NCI-H146 treated with DMSO at 0.1 percent for 48 hours (cell line): ENCODE measurements at regions not wholly inside any gene's neighbourhood (a gene's known extent, or its start where the extent isn't known, plus 50 kb on each side); places are given as distances from the start of the nearest gene placed in this dataset.

ENCODE experiments used
- DNase-seq: peaks from one replicate; lab custom pipeline; 2025; ENCODE audit not compliant: unreplicated experiment; lab: John Stamatoyannopoulos, UW

DNA sequence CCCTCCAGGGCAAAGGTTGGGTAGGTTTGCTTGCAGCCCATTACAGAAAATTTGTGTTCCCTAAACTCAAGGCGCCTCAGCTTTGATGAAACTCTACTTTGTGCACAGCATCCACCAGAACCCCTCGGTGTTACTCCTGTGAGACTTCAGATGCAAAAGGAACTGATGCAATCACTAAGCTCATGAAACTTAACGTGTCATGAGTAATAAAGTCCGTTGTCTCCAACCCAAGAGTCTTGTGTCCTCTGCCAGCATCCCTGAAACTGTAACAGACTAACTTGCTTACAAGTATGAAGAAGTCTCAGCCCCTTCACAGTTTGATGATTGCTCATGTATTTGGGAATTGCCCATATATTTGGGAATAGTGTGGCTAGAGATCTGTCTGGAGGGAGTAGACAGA, 74.8 kb upstream of the MARCHF10 start:
- DNase-seq = no peak

DNA sequence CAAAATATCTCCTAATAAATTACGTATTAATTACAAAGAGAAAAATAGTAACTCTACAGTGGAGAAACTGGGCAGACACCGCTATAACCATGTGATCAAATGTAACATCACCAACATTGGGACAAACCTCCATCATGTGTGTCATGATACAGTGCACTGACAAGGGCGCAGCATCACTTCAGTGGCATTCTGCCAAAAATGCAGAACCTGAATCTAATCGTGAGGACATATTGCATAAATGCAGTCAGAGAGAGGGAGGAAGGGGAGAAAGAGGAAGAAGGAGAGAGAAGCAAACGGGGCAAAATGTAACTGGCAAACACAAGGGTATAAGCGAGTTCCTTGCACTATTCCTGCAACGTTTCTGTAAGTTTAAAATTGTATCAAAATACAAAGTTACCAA, 74.2 kb upstream of the MARCHF10 start:
- no peak for DNase-seq

DNA sequence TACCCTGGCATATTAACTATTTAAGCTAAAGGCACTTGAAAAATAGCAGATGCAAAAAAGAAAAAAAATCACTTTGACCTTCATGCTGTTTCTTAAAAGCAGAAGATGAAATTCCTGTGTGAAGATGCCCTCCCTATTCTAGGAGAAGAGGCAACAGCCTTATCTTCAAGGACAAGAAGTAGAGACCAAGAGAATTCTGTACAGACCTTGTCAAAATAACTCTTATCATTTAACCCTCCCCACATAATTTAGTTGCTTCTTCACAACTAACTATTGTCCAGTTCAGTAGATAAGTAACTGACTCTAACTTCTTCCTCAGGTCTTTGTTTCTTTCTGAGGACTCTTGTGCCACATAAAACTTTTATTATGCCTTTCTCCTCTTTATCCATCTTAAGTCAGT, 72.0 kb upstream of the MARCHF10 start:
- no peak for DNase-seq

DNA sequence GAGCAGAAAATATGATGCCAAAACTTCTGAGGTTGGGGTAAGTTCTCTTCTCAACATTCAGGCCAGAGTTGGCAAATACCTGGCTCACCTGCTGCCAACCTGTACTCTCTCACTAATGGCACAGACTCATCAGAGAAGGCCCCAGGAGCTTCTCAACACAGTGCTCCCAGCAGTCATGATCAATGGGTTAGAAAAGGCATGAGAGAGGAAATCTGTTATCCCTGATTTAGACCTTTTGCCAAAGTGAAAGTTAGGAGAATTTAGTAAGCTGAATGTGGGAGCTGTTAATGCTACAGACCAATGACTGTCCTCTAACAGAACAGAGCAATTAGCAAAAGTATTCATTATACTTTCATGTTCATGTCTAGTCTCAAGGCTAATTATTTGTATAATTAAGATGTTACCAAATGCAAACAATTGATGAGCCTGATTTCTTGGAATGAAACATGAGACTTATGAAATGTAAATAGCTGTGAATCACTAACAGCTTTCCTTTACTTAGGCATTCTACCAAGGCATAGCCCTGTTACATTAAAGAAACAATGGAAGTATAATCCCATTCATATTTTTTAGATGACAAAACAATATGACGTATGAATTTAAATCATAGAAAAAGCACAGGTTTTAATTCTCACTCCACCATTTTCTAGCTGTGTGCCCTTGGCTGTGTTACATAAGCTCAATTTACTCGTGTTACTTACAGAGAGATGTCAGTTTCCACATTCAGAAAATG, 68.7 kb upstream of the MARCHF10 start:
- DNase-seq = no peak

DNA sequence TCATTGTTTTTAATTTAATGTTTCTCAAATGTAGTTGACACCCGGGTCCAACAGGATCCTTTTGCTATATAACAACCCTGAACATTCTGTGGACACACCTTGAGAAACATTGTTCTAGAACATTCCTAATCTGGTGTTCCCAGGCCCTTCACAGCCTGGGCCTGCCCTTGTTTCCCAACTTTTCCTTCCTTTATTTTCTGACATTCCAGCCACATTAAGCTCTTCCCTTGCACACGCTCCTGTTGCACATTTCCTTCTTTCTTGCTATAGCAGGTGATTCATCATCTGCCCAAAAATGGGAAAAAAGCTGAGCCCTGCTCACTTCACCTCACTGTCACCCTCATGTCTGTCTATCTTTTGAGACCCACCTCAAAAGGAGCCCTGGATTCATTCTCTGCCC, 67.9 kb upstream of the MARCHF10 start:
- DNase-seq = no peak

DNA sequence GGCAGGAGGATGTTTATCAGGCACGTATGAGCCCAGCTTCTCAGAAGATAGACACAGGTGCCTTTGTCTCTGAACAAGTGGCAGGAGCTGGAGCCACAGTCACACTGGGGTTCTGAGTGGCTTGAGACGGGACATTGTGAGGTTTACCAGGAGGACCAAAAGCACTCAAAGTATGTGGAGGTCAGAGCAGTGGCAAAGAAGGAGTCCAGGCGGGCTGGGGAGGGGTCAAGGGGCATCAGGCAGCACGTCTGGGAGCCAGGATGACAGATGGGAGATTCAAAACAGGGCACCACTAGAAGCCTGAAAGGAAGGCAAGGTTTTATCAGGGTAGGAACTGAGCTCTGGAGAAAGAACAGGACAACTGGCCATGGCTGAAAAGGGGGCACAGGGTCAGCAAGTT, 67.2 kb upstream of the MARCHF10 start:
- no peak for DNase-seq

DNA sequence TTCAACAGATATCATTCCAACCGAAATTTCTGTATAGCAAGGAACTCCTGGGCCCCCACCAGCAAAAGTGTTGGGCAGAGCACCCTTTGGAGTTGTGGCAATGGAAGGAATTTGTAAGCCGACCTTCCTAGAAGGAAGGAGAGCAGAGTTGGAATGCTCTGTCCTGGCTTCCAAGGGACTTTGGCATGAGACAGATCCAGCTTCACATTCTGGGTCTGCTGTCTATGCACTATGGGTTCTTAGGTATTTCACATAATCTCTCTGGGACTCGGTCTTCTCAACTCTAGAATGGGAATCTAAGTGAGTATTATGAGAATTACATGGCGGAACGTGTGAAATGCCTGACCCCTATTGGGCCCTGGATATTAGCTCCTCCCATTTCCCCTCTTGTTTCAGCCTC, 63.2 kb upstream of the MARCHF10 start:
- no peak for DNase-seq

DNA sequence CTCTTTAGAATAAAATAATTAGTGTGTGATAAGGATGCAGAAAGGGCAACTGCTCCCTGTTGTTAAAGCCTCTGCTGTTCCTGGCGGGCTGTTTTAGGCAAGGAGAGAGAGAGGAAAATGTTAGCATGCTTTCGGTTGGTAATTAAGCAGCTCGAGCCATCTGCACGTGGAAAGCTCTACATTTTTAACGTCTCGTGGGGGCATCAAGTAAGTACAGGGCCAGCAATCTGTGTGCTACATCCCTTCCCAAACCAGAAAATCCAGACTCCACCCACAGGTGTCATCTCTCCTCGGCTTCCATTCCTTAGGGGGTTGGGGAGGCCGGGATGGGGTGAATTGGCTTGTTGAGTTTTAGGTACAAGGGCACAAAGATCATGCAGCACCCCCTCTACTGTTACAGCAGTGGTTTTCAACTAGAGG, 62.4 kb upstream of the MARCHF10 start:
- no peak for DNase-seq

DNA sequence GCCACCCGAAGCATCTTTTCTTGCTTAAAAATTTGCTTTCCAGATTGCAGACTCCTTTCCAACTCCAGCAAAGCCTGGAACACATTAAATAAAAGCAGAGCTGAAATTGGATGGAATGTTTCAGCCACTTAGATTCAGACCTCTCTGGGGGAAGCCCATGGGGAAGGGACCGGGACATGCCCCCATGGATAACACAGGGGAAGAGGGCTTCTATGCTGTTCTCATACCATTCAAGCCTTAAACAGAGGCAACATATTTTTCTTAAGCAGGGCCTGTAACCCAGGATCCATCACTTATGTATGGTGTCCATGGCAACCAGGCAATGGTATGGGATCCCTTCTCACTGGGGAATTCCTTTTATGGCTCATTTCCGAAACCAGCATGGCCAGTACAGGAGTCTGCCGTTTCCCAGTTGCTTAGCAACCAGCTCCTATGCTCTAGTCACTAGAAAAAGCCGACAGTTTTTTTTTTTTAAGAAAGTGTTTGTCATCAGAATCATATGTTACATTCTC, 62.0 kb upstream of the MARCHF10 start:
- DNase-seq = no peak

DNA sequence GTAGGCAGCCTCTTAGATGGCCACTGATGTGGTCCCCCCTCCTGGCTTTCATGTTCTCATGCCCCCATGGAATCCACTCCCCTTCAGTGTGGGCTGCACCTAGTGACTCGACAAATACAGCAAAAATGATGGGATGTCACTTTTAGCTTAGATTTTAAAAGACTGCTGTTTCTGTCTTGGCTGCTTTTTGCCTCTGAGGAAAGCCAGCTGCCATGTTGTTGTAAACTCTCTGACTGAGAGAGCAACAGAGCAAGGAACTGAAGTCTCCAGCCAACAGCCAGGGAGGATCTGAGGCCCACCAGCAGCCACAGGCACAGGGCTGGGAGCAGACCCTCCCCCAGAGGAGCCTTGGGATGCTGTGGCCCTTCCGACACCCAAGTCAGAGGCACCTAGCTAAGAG, 60.6 kb upstream of the MARCHF10 start:
- no peak for DNase-seq

DNA sequence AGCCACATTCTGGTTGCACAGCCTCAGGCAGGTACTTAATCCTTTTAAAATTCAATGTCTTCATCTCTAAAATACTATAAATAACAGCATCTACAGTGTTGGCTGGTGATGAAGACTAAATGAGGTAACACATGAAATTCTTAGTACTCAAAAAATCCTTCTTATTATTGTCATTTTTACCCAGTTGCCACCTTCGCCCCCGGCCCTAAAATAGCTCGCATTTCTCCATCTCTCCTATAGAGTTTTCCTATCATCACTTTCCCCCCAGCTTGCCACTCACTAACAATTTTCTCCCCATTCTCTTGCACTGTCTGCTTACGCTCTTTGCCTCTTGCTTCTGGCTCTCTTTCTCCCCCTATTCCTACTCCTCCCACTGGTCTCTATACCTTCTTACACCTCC, 59.9 kb upstream of the MARCHF10 start:
- no peak for DNase-seq

DNA sequence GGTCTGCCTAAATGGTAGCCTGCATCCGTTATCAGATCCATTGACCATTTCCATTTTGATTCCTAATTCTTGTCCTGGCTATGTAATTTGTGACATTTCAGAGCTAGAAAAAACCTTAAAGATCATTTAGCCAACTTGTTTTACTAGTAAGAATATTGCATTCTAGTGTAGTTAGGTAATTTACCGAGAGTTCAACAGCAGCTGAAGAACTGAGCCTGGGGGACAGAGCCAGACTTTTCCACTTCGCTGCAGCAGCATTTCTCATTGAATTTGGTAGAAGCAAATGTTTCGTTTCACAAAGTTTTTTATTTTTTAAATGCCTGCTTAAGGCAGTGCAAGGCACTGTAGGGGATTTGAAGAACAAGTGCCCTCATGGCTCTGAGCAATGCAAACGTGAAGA, 59.2 kb upstream of the MARCHF10 start:
- no peak for DNase-seq

DNA sequence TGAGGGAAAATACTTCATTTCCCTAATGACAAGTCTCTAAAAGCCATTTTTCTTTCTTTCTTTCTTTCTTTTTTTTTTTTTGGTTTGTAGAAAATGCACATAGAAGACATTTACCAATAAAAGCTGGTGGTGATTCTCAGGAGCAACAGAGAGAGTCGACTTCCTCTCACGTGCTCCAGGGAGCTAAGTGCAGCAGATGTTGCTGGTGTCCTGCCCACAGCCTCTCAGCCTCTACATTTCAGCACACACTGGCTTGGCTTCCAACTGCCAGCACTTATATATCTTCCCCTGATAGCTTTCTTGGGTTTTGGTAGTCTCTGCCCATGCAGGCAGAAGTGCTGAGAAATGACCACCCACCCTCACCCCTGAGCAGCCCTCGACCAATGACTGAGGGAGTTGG, 58.4 kb upstream of the MARCHF10 start:
- no peak for DNase-seq

DNA sequence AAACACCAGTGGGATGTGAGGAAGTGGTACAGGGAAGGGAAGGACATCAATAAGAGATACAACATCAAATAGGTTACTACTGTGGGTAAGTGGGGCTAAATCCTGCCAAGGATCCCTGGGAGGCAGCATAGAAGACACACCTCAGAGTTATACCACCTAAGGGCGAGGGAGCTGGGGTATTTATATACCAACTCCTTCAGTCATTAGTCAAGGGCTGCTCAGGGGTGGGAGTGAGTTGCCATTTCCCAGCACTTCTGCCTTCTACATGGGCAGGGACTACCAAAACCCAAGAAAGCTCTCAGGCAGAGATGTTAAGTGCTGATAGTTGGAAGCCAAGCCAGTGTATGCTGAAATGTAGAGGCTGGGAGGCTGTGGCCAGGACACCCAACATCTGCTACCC, 57.5 kb upstream of the MARCHF10 start:
- DNase-seq = no peak

DNA sequence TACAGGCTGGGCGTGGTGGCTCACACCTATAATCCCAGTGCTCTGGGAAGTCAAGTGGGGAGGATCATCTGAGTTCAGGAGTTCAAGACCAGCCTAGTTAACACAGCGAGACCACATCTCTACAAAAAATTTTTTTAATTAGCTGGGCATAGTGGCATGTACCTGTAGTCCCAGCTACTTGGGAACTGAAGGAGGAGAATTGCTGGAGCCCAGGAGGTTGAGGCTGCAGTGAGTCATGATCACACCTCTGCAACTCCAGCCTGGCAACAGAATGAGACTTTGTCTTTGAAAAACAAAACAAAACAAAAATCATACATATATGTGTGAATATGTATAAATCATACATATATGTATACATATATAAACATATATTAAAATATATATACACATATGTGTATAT, 54.1 kb upstream of the MARCHF10 start:
- DNase-seq = no peak

DNA sequence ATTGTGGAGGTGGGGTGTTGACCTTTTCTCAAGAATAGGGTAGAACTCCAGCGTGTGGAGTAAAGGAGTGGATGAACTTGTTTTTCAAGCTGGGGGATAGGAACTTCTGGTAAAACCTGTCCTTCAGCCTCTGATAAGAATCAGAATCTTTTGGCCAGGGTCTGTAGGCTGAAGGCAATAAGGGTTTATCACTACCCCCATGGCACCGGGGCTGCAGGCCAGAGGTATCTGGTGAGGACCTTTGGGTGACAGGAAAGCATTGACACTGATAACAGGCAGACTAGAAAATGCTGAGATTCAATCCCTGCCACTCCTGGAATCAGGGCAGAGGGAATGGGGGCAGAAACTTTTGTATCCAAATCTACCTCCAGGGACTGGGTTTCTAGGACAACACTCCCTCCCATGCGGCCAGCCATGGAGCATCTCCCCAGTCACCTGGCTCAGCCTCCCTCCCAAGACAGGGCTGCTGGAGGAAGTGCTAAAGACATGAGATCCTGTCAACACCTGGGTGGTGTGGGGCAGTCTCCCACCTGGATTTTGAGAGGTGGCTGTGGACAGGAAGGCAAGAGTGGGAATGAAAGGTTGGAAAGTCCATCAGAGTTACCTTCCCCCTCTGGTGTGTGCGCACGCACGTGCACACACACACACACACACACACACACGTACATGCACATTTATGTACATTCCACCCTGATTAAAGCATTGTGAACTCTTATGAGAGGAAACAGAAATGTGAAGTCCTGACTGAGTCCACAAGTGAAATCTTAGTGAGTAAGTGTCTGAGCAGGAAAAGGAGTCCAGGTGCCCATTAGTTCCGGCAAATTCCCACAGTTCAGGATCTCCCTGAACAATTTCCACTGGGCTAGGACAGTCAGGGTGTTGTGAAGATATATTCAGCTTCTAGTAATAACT, 53.1 kb upstream of the MARCHF10 start:
- DNase-seq = no peak

DNA sequence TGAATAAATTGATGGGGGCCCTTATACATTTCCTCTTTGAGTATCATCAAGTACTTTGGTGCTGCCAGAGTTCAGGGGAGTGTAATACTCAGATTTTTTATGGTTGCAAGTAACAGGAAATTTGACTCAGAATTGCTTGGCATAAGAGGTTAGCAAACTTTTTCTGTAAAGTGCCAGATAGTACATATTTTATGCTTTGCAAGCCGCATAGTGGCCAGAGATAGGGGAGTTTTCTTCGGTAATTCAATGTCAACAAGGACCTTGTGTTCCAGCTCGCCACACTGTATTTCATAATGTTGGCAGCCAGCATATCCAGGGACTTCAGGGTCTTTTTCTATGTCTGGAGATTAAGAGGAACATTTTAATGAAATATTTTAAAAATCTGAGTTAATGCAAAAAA, 51.0 kb upstream of the MARCHF10 start:
- DNase-seq = no peak
